ENCODE measurements at regions not wholly inside any gene's neighbourhood (a gene's known extent, or its start where the extent isn't known, plus 50 kb on each side); places are given as distances from the start of the nearest gene placed in this dataset.

DNA sequence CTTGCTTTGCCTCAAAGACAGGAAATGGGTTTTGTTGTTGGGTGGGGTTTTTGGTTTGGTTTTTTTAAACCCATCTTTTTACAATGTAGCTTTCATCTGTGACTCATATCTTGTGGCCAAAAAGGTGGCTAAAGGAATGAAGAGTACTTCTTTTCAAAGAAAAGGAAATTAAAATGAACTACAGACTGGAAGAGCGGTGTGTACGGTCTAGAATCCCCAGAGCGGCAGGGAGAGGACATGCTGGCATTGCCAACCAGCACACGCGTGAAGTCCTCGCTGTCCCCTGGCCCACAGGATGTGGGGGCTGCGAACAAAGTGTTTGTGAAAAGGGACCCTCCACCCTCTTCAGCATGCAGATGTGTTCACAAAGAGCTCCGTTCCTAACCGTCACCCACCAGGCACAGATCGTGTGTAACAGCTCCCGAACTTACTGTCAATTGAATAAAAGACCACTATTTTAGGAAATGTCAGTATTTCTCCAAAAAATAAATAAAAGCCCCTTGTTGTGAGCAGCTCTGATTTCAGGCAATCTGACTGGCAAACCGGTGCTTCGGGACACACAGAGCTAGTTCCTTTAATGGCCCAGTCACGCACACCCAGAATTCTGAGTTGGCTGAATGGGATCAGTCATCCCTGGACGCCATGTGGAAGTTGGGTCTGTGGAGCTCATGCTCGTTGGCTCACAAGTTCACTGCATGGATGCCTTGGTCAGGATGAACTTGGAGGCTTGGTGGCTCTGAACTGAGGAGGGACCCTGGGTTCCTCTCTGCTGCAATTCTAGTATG, 602.9 kb downstream of the NPHP4 start:
- Mint-ChIP-seq H3K4me3 (no peak overlapping the region), H3K36me3 (ENCODE audit: low read depth) (no peaks in the 10 kb centered on the region), H3K27me3 (ENCODE audit: low read depth) (peaks cover 13% of the 10 kb centered on the region), H3K4me1 (no peaks in the 10 kb centered on the region), H3K27ac (no peak overlapping the region), H3K9me3 (no peaks in the 10 kb centered on the region)
- TF ChIP-seq, protein P1, sequence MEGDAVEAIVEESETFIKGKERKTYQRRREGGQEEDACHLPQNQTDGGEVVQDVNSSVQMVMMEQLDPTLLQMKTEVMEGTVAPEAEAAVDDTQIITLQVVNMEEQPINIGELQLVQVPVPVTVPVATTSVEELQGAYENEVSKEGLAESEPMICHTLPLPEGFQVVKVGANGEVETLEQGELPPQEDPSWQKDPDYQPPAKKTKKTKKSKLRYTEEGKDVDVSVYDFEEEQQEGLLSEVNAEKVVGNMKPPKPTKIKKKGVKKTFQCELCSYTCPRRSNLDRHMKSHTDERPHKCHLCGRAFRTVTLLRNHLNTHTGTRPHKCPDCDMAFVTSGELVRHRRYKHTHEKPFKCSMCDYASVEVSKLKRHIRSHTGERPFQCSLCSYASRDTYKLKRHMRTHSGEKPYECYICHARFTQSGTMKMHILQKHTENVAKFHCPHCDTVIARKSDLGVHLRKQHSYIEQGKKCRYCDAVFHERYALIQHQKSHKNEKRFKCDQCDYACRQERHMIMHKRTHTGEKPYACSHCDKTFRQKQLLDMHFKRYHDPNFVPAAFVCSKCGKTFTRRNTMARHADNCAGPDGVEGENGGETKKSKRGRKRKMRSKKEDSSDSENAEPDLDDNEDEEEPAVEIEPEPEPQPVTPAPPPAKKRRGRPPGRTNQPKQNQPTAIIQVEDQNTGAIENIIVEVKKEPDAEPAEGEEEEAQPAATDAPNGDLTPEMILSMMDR (IDR thresholded peaks at IDR 0.05; ENCODE audit: unreplicated experiment in 3 of 3): no peak

DNA sequence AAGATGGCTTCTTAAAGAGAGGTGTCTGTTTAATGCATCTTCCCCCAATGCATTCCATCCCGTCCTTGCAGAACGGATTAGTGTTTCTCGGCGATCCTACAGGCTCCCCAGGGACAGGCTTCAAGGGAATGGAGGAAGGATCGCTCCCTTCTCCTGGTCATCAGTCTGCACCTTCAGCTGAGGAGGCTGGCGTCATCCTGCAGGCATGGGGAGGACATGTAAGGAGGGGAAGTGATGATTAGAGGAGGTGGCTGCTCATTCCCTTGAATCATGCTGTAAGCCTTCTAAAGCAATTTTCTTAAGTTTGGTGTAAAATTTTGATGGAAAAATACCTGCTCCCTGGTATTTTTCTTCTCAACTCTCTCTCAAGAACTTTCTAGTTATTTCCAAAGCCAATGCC, 603.6 kb downstream of the NPHP4 start:
- H3K27ac Mint-ChIP-seq: no peak overlapping the region
- H3K4me1 Mint-ChIP-seq: no peaks in the 10 kb centered on the region
- no peaks in the 10 kb centered on the region for H3K9me3 Mint-ChIP-seq
- no peak overlapping the region for H3K4me3 Mint-ChIP-seq
- TF ChIP-seq, protein P1 (IDR thresholded peaks at IDR 0.05; ENCODE audit: unreplicated experiment in 3 of 3): no peak
- H3K36me3 Mint-ChIP-seq (ENCODE audit: low read depth): no peaks in the 10 kb centered on the region
- peaks cover 9% of the 10 kb centered on the region for H3K27me3 Mint-ChIP-seq (ENCODE audit: low read depth)

DNA sequence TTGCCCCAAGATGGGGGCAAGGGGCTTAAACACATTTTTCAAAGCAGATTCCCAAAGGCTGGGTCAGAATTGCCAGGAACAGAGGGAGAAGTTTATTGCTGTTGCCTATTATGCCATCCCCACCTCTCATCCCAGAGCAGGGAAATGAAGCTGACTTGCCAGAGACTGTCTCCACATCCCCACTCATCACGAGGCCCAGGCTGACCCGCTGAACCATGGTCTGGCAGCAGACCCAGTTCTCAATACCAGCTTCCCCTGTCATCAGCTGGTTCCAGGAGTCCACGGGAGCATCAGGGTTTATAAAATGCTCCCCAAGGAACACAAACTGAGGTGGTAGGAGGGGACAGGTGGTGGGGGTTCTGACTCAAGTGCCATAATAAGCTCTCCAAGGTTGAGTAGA, 605.9 kb downstream of the NPHP4 start:
- Mint-ChIP-seq H3K36me3 (ENCODE audit: low read depth) (no peaks in the 10 kb centered on the region), H3K9me3 (no peaks in the 10 kb centered on the region), H3K4me1 (no peaks in the 10 kb centered on the region), H3K27me3 (ENCODE audit: low read depth) (peaks cover 18% of the 10 kb centered on the region), H3K27ac (no peak overlapping the region), H3K4me3 (no peak overlapping the region)
- TF ChIP-seq, protein P1 (IDR thresholded peaks at IDR 0.05; ENCODE audit: unreplicated experiment in 3 of 3): no peak

DNA sequence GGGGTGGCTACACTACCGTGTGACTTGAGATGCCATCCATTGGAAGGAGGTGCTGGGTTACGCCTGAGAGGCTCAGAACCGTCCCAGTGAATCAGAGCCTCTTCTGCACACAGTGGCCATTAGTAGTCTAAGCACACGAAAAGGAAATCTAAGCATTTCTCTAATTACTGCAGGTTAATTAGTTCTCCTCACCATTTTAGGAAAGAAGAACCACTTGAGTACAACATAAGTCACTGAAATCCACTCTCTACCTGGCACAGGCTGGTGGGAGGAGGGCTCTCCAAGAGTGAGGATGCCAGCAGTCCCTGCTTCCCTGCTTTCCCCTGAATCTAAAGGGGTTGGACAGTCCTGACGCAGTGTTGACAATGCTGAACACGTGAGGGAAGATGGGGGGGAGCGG, 606.3 kb downstream of the NPHP4 start:
- H3K27ac Mint-ChIP-seq: no peak overlapping the region
- H3K4me3 Mint-ChIP-seq: no peak overlapping the region
- H3K4me1 Mint-ChIP-seq: no peaks in the 10 kb centered on the region
- peaks cover 22% of the 10 kb centered on the region for H3K27me3 Mint-ChIP-seq (ENCODE audit: low read depth)
- H3K9me3 Mint-ChIP-seq: no peaks in the 10 kb centered on the region
- no peaks in the 10 kb centered on the region for H3K36me3 Mint-ChIP-seq (ENCODE audit: low read depth)
- TF ChIP-seq, protein P1 (IDR thresholded peaks at IDR 0.05; ENCODE audit: unreplicated experiment in 3 of 3): no peak

DNA sequence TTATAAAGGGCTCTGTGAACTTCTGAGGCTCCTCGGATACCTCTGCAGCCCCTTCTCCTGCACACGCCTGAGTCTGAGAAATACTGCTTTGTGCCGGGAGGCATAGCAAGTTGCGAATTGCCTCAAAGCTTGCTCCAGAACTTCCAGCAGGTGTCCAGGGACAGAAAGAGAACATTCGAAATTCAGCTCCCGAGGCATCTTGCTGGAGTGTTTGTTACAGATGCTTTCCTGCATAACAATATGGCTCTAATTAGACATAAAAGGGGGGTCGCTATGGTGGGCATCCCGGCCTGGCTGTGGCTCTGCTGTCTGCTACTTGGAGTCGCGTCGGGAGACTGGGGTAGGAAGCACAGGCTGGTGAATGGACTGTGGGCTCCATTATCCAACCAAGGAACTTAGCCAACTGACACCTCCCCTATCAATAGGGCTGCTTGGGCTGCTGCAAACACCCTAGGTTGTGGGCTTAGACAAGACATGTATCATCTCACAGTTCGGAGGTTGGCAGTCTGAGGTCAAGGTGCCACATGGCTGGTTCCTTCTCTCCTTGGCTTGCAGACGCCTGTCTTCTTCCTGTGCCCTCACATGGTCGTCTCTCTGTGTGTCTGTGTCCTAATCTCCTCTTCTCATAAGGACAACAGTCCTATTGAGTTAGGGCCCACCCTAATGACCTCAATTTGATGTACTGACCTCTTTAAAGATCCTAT, 607.0 kb downstream of the NPHP4 start:
- Mint-ChIP-seq H3K36me3 (ENCODE audit: low read depth) (no peaks in the 10 kb centered on the region), H3K4me1 (no peaks in the 10 kb centered on the region), H3K9me3 (no peaks in the 10 kb centered on the region), H3K27me3 (ENCODE audit: low read depth) (peaks cover 29% of the 10 kb centered on the region), H3K4me3 (no peak overlapping the region), H3K27ac (no peak overlapping the region)
- TF ChIP-seq, protein P1 (IDR thresholded peaks at IDR 0.05; ENCODE audit: unreplicated experiment in 3 of 3): no peak
